ENCODE measurements at regions not wholly inside any gene's neighbourhood (a gene's known extent, or its start where the extent isn't known, plus 50 kb on each side); places are given as distances from the start of the nearest gene placed in this dataset.
A peak's percentile ranks its signal among the peaks of the same experiment; 100 is the strongest.
"Not testable (repeated sequence)": the region's sequence is repeated elsewhere in the genome, so short reads cannot be mapped to it uniquely, and the experiment has no call there.

DNA sequence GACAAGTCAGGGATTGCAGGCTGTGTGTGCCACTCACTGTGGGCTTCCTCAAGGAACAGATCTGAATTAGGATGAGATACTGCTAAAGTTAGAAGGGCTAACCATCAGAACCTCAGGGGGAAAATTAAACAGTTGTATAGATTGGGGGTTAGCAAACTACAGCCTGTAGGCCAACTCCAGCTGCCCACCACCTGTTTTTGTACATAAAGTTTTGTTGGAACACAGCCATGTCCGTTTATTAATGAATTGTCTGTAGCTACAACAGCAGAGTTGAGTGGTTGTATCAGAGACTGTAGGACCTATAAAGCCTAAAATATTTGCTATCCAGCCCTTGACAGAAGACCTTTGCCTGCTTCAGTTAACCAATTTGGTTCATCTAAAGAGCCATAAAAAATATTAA, 127.2 kb upstream of the ECI2 start:
- DNase-seq (no peak), ATAC-seq (no peak)
- Histone ChIP-seq H3K9me3 (no peaks in the 10 kb centered on the region), H3K27me3 (no peaks in the 10 kb centered on the region), H3K4me1 (no peaks in the 10 kb centered on the region), H3K36me3 (replicated peaks in 1 of 2; ENCODE audit: insufficient read depth in 1 of 2, low read depth in 2 of 2) (no peaks in the 10 kb centered on the region), H3K27ac (no peak overlapping the region), H3K4me3 (no peak overlapping the region)
- intact Hi-C loops (cut with DNase I), result no loop called here
- 44 to 48% methylated on average over 1 of the region's 1 CpG for WGBS, 2 donors
- no peak for TF ChIP-seq POLR2A (IDR thresholded peaks at IDR 0.05)
- TF ChIP-seq, protein P1, sequence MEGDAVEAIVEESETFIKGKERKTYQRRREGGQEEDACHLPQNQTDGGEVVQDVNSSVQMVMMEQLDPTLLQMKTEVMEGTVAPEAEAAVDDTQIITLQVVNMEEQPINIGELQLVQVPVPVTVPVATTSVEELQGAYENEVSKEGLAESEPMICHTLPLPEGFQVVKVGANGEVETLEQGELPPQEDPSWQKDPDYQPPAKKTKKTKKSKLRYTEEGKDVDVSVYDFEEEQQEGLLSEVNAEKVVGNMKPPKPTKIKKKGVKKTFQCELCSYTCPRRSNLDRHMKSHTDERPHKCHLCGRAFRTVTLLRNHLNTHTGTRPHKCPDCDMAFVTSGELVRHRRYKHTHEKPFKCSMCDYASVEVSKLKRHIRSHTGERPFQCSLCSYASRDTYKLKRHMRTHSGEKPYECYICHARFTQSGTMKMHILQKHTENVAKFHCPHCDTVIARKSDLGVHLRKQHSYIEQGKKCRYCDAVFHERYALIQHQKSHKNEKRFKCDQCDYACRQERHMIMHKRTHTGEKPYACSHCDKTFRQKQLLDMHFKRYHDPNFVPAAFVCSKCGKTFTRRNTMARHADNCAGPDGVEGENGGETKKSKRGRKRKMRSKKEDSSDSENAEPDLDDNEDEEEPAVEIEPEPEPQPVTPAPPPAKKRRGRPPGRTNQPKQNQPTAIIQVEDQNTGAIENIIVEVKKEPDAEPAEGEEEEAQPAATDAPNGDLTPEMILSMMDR (IDR thresholded peaks at IDR 0.05), result no peak

DNA sequence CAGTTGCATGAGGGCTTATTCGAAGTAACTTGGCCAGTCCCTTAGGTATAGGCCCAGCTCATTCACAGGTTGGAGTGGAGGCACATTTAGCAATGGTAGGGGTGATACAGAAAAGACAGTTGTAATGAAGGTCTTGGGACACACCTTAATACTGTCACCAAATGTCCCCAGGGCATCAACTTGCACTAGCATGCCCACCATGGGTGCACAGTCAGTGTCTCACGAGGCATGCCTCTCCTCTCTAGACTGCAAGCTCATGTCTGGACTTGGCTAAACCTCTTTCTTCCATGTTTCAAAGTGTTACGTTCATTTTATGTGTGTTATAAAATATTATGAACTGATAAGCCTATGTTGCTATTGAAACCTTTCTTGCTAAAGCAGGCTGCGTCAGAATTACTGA, 124.0 kb upstream of the ECI2 start:
- no peak for TF ChIP-seq POLR2A (IDR thresholded peaks at IDR 0.05)
- TF ChIP-seq, protein P1 (IDR thresholded peaks at IDR 0.05), result no peak
- intact Hi-C loops (cut with DNase I), result no loop called here
- Histone ChIP-seq H3K27ac (no peak overlapping the region), H3K4me3 (no peak overlapping the region), H3K9me3 (no peaks in the 10 kb centered on the region), H3K4me1 (no peaks in the 10 kb centered on the region), H3K27me3 (no peaks in the 10 kb centered on the region), H3K36me3 (replicated peaks in 1 of 2; ENCODE audit: insufficient read depth in 1 of 2, low read depth in 2 of 2) (no peaks in the 10 kb centered on the region)
- WGBS, 2 donors, result 79 to 80% methylated on average over 4 of the region's 4 CpGs
- DNase-seq, result no peak
- ATAC-seq, result no peak

DNA sequence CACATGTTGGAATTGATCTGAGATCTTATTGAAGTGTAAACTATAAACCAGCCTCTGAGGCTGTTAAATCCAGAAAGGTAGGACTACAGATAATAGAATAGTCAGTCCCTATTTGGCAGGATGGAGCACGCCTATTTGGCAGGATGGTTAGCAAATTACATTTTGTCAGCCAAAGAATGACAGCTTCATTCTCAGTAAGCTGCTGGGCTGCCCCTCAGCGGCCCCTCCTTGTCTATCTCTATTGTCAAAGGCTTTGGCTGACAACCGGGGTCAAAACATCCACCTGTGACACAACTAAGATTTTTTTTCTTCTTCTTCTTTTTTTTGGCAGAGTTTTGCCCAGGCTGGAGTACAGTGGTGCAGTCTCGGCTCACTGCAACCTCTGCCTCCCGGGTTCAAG, 123.4 kb upstream of the ECI2 start:
- WGBS, 2 donors, result 71 to 74% methylated on average over 5 of the region's 5 CpGs
- no peak overlapping the region for H3K27ac ChIP-seq
- intact Hi-C loops (cut with DNase I), result no loop called here
- DNase-seq, result no peak
- no peaks in the 10 kb centered on the region for H3K27me3 ChIP-seq
- TF ChIP-seq, protein P1 (IDR thresholded peaks at IDR 0.05), result no peak
- TF ChIP-seq POLR2A (IDR thresholded peaks at IDR 0.05), result no peak
- H3K4me1 ChIP-seq, result no peaks in the 10 kb centered on the region
- H3K4me3 ChIP-seq, result no peak overlapping the region
- H3K36me3 ChIP-seq (replicated peaks in 1 of 2; ENCODE audit: insufficient read depth in 1 of 2, low read depth in 2 of 2), result no peaks in the 10 kb centered on the region
- no peak for ATAC-seq
- H3K9me3 ChIP-seq, result no peaks in the 10 kb centered on the region

DNA sequence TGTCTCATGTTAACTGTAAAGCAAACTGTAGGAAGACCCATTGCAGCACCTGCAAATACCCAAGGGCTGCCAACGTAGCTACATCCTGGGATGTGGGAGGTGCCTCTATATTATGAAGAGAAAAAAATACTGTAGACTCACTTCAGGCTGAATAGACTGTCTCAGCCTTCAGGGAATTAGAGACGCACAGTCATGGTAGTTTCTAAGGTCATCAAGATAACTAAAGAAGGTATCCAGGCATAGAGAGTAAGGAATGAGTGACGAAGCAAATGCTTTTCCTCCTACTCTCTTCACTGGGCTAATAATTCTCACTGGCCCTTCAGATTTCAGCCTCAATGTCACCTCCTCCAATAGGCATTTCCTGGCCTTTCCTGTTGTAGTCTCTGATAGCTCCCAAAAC, 121.6 kb upstream of the ECI2 start:
- H3K36me3 ChIP-seq (replicated peaks in 1 of 2; ENCODE audit: insufficient read depth in 1 of 2, low read depth in 2 of 2), result no peaks in the 10 kb centered on the region
- H3K27me3 ChIP-seq, result no peaks in the 10 kb centered on the region
- ATAC-seq (no peak), DNase-seq (no peak)
- intact Hi-C loops (cut with DNase I), result no loop called here
- TF ChIP-seq, protein P1 (IDR thresholded peaks at IDR 0.05), result no peak
- no peak for TF ChIP-seq POLR2A (IDR thresholded peaks at IDR 0.05)
- no peaks in the 10 kb centered on the region for H3K9me3 ChIP-seq
- no peak overlapping the region for H3K27ac ChIP-seq
- H3K4me1 ChIP-seq, result no peaks in the 10 kb centered on the region
- no peak overlapping the region for H3K4me3 ChIP-seq
- WGBS, 2 donors, result 82 to 89% methylated on average over 3 of the region's 3 CpGs

DNA sequence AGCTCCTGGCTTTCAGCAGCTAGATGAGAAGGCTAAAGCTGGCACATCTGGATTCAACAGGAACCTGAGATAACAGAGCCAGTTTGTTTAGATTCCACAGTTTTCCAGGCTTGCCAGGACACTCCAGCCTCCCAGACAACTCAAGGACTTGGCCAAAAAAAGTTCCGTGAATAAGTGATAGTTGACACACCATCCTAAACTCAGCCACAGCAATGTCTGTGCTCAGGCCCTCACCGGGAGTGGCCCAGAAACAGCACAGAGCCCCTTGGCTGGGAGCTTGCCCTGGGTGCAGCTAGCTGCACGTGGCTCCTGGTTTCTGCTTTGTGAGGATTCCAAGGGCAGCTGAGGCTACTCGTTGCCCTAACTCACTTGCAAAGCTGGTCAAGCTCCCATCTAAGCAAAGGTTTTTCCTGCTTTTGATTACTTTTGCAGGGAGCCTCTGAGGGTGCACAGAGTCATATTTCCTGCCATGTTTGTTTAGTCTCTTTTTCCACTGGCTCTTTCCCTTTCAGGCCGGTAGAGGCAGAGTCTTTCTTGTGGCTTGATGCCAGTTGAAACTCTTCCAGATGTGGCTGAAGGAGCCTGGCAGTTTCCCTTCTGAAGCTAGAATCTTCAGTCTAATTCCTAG, 118.3 kb upstream of the ECI2 start:
- 24 to 30% methylated on average over 4 to 5 of the region's 5 CpGs for WGBS, 2 donors
- ATAC-seq, result peak; percentile 58
- peak; percentile 17 to 51 (median 46) for DNase-seq
- H3K36me3 ChIP-seq (replicated peaks in 1 of 2; ENCODE audit: insufficient read depth in 1 of 2, low read depth in 2 of 2), result no peaks in the 10 kb centered on the region
- H3K27me3 ChIP-seq, result no peaks in the 10 kb centered on the region
- no peak overlapping the region for H3K4me3 ChIP-seq
- intact Hi-C loops (cut with DNase I), result no loop called here
- H3K9me3 ChIP-seq, result no peaks in the 10 kb centered on the region
- H3K27ac ChIP-seq, result no peak overlapping the region
- no peaks in the 10 kb centered on the region for H3K4me1 ChIP-seq
- TF ChIP-seq, protein P1 (IDR thresholded peaks at IDR 0.05), result peak; percentile 21 to 54 (median 36)
- TF ChIP-seq POLR2A (IDR thresholded peaks at IDR 0.05), result no peak

DNA sequence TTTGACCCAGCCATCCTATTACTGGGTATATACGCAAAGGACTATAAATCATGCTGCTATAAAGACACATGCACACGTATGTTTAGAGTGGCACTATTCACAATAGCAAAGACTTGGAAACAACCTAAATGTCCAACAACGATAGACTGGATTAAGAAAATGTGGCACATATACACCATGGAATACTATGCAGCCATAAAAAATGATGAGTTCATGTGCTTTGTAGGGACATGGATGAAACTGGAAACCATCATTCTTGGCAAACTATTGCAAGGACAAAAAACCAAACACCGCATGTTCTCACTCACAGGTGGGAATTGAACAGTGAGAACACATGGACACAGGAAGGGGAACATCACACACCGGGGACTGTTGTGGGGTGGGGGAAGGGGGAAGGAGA, 117.1 kb upstream of the ECI2 start:
- WGBS, 2 donors, result 93 to 96% methylated on average over 4 to 5 of the region's 5 CpGs
- DNase-seq; H3K36me3 ChIP-seq (replicated peaks in 1 of 2; ENCODE audit: insufficient read depth in 1 of 2, low read depth in 2 of 2); ATAC-seq; H3K27ac ChIP-seq; H3K9me3 ChIP-seq; H3K27me3 ChIP-seq; H3K4me3 ChIP-seq; intact Hi-C loops (cut with DNase I); H3K4me1 ChIP-seq: not testable (repeated sequence)

Data from body of pancreas (tissue), 4 donors.